HG03280 (cell line): ENCODE measurements at regions not wholly inside any gene's neighbourhood (a gene's known extent, or its start where the extent isn't known, plus 50 kb on each side); places are given as distances from the start of the nearest gene placed in this dataset.
"Not testable (repeated sequence)": the region's sequence is repeated elsewhere in the genome, so short reads cannot be mapped to it uniquely, and the experiment has no call there.

ENCODE experiments used
- ATAC-seq: cut with Tn5 transposase; IDR thresholded peaks from one replicate; pipeline ENCODE4 v1.9.1; 2021; ENCODE audit warnings: mild to moderate bottlenecking, moderate library complexity; ENCODE audit not compliant: unreplicated experiment

DNA sequence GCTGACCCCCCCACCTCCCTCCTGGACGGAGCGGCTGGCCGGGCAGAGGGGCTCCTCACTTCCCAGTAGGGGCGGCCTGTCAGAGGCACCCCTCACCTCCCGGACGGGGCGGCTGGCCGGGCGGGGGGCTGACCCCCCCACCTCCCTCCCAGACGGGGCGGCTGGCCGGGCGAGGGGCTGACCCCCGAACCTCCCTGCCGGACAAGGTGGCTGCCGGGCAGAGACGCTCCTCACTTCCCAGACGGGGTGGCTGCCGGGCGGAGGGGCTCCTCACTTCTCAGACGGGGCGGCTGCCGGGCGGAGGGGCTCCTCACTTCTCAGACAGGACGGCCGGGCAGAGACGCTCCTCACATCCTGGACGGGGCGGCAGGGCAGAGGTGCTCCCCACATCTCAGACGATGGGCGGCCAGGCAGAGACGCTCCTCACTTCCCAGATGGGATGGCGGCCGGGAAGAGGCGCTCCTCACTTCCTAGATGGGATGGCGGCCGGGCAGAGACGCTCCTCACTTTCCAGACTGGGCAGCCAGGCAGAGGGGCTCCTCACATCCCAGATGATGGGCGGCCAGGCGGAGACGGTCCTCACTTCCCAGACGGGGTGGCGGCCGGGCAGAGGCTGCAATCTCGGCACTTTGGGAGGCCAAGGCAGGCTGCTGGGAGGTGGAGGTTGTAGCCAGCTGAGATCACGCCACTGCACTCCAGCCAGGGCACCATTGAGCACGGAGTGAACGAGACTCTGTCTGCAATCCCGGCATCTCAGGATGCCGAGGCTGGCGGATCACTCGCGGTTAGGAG, 66.2 kb upstream of the PAPPA2 start:
- not testable (repeated sequence) for ATAC-seq

DNA sequence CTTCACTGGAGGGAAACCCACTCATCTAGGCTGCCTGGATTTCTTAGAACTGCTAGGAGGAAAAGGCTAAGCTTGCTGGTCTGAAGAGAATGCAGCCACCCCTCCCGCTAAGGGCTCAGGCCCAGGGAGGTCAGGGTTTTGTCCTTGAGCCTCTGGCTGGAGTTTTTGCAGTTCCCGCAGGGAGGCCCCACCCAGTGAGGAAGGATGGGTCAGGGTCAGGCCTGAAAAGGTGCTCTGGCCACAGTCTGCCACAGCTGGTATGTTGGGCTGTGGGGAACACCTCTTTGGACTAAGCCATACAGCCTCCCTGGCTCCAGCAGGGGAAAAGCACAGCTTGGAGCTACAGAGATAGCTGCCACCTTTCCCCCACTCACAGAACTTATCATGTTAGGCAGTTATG, 71.4 kb upstream of the PAPPA2 start:
- no peak for ATAC-seq

DNA sequence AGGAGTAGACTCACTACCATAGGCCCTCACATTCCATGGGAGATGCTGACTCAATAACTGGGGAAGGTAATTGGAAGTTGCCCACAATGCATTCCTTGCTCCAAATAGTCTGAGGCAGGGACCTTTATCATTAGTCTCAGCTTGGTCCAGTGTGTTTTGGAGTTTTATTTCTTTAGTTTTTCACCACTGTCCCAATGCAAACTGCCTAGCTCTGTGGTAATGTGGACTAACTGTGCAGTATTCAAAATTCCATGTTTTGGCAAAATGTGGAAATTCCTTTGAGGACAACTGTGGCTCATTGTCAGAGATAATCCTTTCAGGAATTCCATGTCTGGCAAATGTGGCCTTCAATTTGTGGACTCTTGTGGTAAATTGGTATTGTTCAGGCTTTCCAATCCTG, 78.1 kb upstream of the PAPPA2 start:
- ATAC-seq = no peak

GRCh38 chr1:176382163-176382562, 80.8 kb upstream of the PAPPA2 start:
- ATAC-seq = no peak

DNA sequence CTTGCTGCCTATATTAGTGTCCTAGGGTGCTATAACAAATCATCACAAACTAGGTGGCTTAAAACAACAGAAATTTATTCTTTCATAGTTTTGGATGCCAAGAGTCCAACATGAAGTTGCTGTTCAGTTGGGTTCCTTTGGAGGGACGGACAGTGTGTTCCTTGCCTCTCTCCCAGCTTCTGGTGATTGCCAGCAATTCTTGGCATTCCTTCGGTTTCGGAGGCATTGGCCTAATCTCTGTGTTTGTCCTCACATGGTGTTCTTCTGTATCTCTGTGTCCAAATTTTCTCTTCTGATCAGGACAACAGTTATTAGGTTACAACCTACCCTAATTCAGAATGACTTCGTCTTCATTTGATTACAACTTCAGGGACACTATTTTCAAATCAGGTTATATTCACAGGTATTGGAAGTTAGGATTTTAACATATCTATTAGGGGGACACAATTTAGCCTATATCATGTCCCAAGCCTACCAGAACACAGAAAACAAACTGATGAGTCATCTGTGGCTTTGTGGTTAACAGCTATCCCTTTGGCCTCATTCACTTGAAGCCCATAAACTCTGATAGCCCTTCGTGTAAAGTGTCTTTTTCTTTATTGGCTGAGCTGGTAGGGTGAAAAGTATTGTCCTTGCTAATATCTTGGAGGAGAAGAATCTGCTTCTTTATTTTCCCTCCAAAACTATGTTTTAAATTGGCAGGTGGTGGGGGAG, 83.2 kb upstream of the PAPPA2 start:
- no peak for ATAC-seq

- peak; percentile 84 for ATAC-seq
Observed at GRCh38 chr1:176374967-176375569, 87.9 kb upstream of the PAPPA2 start.

DNA sequence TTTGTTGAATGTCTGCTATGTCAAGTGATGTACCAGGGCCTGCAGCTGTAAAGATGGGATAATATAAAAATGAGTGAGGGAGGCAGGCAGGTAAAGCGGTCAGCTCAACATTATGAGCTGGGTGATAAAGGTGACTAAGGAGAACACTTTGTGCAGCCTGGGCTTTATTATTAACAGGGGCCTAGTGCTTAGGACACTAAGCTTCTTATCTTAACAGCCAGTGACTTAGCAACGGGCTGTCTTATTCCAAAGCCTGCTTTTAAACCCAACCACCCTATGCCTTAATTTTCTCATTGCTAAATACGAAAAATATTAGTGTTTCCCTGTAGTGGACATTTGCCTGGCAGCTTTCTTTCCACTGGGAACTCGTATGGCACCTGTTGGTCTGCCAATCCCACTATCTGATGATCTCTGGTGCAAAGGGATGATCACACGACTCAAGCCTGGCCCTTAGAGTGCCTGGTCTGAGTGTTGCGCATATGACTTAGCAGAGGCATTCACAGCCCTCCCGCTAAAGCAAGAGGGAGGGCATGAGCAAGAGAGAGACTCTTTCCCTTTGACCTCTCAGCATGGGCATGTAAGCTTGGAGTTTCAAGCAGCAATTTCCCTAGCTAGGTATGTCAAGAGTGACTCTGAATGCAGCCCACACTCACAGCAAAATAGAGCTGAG, 98.6 kb upstream of the PAPPA2 start:
- ATAC-seq = no peak

DNA sequence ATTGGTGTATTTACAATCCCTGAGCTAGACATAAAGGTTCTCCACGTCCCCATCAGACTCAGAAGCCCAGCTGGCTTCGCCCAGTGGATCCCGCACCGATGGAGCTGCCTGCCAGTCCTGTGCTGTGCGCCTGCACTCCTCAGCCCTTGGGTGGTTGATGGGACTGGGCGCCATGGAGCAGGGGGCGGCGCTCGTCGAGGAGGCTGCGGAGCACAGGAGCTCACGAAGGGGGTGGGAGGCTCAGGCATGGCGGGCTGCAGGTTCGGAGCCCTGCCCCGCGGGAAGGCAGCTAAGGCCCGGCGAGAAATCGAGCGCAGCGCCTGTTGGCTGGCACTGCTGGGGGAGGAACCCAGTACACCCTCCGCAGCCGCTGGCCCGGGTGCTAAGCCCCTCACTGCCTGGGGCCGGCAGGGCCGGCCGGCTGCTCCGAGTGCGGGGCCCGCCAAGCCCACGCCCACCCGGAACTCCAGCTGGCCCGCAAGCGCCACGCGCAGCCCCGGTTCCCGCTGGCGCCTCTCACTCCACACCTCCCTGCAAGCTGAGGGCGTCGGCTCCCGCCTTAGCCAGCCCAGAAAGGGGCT, 113.8 kb upstream of the PAPPA2 start:
- ATAC-seq = not testable (repeated sequence)

GRCh38 chr1:176341656-176342055, 121.3 kb upstream of the PAPPA2 start:
- no peak for ATAC-seq

- no peak for ATAC-seq
Observed at GRCh38 chr1:176338877-176339276, 124.1 kb upstream of the PAPPA2 start.

DNA sequence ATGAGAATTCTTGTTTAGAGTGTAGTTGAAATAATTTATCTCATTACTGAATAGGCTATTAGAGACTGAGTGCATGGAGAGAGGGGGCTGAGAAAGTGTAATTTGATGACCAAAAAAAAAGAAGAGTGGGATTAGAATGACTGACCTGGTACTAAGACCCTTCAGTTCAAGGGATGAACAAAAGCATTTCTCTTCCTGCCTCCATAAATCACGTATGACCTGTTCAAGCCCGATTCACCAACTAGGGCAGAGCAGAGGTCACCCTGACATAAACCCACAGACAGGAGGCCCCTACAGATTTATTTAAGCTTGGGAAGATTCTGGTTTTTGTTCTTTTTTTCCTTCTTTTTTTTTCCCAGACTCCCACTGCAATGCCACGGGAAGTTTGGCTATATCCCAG, 123.7 kb upstream of the COP1 start:
- ATAC-seq = no peak

GRCh38 chr1:176325664-176326063, 118.6 kb upstream of the COP1 start:
- no peak for ATAC-seq

DNA sequence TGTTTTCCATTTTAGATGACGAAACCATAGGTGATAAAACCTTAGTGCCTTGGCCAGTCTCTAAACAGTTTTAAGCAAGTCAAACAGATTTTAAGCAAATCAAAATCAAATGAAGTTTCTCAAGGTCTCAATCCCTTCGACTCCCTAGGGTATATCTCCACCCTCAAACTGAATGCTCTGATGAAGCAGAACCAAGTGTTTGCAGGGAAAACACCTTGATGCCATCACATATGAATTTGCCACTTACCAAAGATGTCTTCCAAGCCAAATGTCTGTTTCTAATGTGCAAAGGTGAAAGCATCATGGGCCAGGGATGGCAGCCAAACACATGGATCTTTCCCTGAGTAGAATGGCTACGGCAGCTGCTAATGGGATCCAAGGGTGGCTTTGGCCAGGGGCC, 116.4 kb upstream of the COP1 start:
- no peak for ATAC-seq

DNA sequence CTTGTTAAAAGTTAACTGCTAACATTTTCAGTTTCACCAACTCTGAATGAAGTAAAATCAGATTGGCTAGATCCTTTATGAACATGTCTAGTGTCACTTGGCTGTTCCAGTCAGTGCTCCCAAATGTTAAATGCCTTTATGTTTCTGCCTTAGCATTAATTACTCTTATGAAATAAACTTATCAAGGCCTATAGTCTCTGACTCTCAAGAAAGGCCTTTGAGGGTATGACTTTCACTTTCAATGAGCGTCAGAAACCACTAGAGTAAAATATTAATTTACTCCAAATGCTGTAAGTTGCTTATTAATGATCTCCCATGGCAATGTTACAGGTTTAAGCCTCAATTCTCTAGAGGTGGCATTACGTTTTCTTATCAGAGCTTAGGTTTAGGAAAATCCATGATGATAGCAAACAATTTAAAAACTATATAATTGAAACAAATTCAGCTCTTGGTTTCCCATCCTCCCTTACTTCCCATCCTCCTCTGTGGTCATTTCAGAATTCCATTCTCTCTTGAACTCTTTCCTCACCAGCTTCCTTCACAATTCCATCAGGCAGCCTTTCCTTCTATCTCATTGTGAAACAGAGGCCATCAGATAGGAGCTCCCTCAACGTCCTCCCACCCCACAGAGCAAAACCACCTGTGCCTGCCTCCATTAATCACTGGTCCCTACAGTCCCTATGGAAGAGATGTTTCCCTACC, 108.6 kb upstream of the COP1 start:
- ATAC-seq = no peak

- not testable (repeated sequence) for ATAC-seq
Observed at GRCh38 chr1:176296602-176297001, 89.5 kb upstream of the COP1 start.

DNA sequence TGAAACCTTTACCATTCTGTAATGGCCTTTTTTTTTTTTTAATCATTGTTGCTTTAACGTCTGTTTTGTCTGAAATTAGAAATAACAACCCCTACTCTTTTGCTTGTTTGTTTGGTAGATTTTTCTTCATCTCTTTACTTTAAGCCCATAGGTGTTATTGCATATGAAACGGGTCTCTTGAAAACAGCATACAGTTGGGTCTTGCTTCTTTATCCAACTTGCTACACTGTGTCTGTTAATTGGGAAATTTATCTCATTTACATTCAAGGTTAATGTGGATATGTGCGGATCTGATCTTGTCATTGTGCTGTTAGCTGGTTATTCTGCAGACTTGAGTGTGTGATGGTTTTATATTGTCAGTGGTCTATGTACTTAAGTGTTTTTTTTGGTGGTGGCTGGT, 78.9 kb upstream of the COP1 start:
- no peak for ATAC-seq

GRCh38 chr1:176271572-176271971, 64.5 kb upstream of the COP1 start:
- no peak for ATAC-seq
